Gastroesophageal sphincter (tissue), 3 donors: ENCODE measurements at regions not wholly inside any gene's neighbourhood (a gene's known extent, or its start where the extent isn't known, plus 50 kb on each side); places are given as distances from the start of the nearest gene placed in this dataset.

Experiments used
- POLR2A ChIP-seq, 2 donors: fragments of 450-650 bp; IDR thresholded peaks; one replicate each; pipeline ENCODE4 v1.6.1; 2017; ENCODE audit warnings: antibody characterized with exemption in 2 of 2, mild to moderate bottlenecking in 2 of 2, moderate library complexity in 1 of 2
- TF ChIP-seq, protein P1 (sequence below), 4 experiments: fragments of 200-600 bp in 2 of 4; fragments of 450-650 bp in 2 of 4; sonication (generic) in 1 of 4; IDR thresholded peaks; one replicate each; pipeline ENCODE4 v1.5.1; 2017 to 2019; ENCODE audit warnings: antibody characterized with exemption in 4 of 4, mild to moderate bottlenecking in 2 of 4, moderate library complexity in 2 of 4

DNA sequence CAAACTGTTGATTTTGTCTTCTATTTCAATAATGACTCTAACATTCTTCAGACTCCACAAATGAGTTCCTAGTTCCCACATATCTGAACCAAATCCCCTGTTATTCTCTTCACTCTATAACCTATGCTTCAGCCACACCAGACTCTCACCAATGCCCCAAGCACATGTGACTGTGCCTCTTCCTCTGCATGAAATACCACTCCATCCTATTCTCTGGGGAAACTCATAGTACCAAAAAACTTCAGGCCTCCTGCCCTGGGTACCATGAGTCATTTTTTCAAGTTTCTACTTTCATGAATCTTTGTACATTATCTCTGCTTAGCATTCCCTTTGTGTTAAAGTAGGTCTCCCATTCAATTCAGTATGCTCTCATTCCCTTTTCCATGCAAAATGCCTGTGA lies 353.2 kb downstream of the ZEB2 start:
- TF ChIP-seq, protein P1, sequence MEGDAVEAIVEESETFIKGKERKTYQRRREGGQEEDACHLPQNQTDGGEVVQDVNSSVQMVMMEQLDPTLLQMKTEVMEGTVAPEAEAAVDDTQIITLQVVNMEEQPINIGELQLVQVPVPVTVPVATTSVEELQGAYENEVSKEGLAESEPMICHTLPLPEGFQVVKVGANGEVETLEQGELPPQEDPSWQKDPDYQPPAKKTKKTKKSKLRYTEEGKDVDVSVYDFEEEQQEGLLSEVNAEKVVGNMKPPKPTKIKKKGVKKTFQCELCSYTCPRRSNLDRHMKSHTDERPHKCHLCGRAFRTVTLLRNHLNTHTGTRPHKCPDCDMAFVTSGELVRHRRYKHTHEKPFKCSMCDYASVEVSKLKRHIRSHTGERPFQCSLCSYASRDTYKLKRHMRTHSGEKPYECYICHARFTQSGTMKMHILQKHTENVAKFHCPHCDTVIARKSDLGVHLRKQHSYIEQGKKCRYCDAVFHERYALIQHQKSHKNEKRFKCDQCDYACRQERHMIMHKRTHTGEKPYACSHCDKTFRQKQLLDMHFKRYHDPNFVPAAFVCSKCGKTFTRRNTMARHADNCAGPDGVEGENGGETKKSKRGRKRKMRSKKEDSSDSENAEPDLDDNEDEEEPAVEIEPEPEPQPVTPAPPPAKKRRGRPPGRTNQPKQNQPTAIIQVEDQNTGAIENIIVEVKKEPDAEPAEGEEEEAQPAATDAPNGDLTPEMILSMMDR (IDR thresholded peaks at IDR 0.05), result no peak
- no peak for TF ChIP-seq POLR2A (IDR thresholded peaks at IDR 0.05)
